ENCODE measurements at regions not wholly inside any gene's neighbourhood (a gene's known extent, or its start where the extent isn't known, plus 50 kb on each side); places are given as distances from the start of the nearest gene placed in this dataset.

GRCh38 chr10:120755771-120756170 lies 95.4 kb upstream of the WDR11 start:
- H3K4me3 ChIP-seq (ENCODE audit: low read depth, low read length, poor library complexity, severe bottlenecking) = no peak overlapping the region
- ChIA-PET CTCF (ENCODE audit: unreplicated experiment) (no interaction called here), POLR2A (no interaction called here)
- intact Hi-C loops (cut with micrococcal nuclease; ENCODE audit: unreplicated experiment) = no loop called here
- H3K36me3 ChIP-seq (ENCODE audit: insufficient read depth, low read length) = no peaks in the 10 kb centered on the region
- H3K9me2 ChIP-seq (ENCODE audit: insufficient read depth, low read length) = no peaks in the 10 kb centered on the region
- H3K4me1 ChIP-seq (ENCODE audit: insufficient read depth, low read length, poor library complexity, severe bottlenecking) = no peaks in the 10 kb centered on the region
- no peak overlapping the region for H3K4me2 ChIP-seq (ENCODE audit: low read length)
- no peak for TF ChIP-seq EZH2phosphoT487 (IDR thresholded peaks at IDR 0.05; ENCODE audit: borderline replicate concordance, low read depth, low read length)
- TF ChIP-seq, protein P1, sequence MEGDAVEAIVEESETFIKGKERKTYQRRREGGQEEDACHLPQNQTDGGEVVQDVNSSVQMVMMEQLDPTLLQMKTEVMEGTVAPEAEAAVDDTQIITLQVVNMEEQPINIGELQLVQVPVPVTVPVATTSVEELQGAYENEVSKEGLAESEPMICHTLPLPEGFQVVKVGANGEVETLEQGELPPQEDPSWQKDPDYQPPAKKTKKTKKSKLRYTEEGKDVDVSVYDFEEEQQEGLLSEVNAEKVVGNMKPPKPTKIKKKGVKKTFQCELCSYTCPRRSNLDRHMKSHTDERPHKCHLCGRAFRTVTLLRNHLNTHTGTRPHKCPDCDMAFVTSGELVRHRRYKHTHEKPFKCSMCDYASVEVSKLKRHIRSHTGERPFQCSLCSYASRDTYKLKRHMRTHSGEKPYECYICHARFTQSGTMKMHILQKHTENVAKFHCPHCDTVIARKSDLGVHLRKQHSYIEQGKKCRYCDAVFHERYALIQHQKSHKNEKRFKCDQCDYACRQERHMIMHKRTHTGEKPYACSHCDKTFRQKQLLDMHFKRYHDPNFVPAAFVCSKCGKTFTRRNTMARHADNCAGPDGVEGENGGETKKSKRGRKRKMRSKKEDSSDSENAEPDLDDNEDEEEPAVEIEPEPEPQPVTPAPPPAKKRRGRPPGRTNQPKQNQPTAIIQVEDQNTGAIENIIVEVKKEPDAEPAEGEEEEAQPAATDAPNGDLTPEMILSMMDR (conservative IDR thresholded peaks at IDR 0.05; ENCODE audit: low read length) = no peak
- no TSS peak for BruUV-seq (replicated peaks)
- H4K20me1 ChIP-seq (ENCODE audit: insufficient read depth, low read length) = no peaks in the 10 kb centered on the region
- no peaks in the 10 kb centered on the region for H3K9me3 ChIP-seq (ENCODE audit: low read length)
- no peak for DNase-seq (ENCODE audit: low spot score)
- no peaks in the 10 kb centered on the region for H3K79me2 ChIP-seq (ENCODE audit: insufficient read depth, low read depth, low read length)
- H2AFZ ChIP-seq (ENCODE audit: low read length) = no peak overlapping the region
- H3K27ac ChIP-seq (ENCODE audit: low read depth, low read length, poor library complexity, severe bottlenecking) = no peak overlapping the region

DNA sequence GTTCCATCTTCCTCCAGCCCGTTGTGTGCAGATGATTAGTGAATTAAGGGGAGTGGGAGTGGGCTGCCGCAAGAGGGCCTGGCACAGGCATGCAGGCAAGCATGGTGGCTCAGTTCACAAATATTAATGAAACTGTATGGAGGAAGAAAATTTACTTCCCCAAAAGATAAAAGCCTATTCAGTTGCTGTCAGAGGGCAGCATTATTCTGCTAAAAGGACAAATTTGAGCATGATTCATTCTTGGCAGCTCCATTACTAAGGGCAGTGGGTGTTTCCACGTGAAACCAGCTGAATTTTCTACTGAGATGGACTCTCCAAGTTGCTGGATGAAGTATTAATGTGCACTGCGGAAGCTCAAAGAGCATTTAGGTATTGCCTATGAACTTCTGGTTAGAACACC lies 90.9 kb upstream of the WDR11 start:
- Histone ChIP-seq H3K4me3 (ENCODE audit: low read depth, low read length, poor library complexity, severe bottlenecking) (no peak overlapping the region), H4K20me1 (ENCODE audit: insufficient read depth, low read length) (no peaks in the 10 kb centered on the region), H3K4me1 (ENCODE audit: insufficient read depth, low read length, poor library complexity, severe bottlenecking) (no peaks in the 10 kb centered on the region), H3K79me2 (ENCODE audit: insufficient read depth, low read depth, low read length) (no peaks in the 10 kb centered on the region), H3K4me2 (ENCODE audit: low read length) (no peak overlapping the region), H2AFZ (ENCODE audit: low read length) (no peak overlapping the region), H3K36me3 (ENCODE audit: insufficient read depth, low read length) (no peaks in the 10 kb centered on the region), H3K27ac (ENCODE audit: low read depth, low read length, poor library complexity, severe bottlenecking) (no peak overlapping the region), H3K9me3 (ENCODE audit: low read length) (no peaks in the 10 kb centered on the region), H3K9me2 (ENCODE audit: insufficient read depth, low read length) (no peaks in the 10 kb centered on the region)
- ChIA-PET POLR2A (no interaction called here), CTCF (ENCODE audit: unreplicated experiment) (no interaction called here)
- no TSS peak for BruUV-seq (replicated peaks)
- no peak for DNase-seq (ENCODE audit: low spot score)
- TF ChIP-seq, protein P1 (conservative IDR thresholded peaks at IDR 0.05; ENCODE audit: low read length) = no peak
- TF ChIP-seq EZH2phosphoT487 (IDR thresholded peaks at IDR 0.05; ENCODE audit: borderline replicate concordance, low read depth, low read length) = no peak
- intact Hi-C loops (cut with micrococcal nuclease; ENCODE audit: unreplicated experiment) = no loop called here

DNA sequence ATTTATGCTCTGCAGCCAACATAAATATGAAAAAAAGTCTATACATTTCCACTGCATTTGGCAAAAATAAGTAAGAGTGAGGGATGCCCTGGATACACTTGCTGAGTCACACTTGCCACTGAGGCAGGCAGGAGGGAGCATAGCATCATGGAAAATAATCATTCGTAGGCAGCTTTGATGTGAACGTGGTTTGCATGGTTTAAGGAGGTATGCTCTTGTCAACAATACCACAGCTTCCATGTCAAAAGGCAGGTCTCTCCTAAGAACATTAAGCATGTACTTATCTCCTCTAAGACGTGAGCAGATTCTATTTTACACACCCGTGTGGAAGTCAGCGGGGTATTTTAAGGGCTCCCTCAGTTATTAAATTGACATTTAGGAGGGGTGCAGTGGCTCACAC lies 89.2 kb upstream of the WDR11 start:
- no peaks in the 10 kb centered on the region for H3K9me3 ChIP-seq (ENCODE audit: low read length)
- H4K20me1 ChIP-seq (ENCODE audit: insufficient read depth, low read length) = no peaks in the 10 kb centered on the region
- CTCF ChIA-PET (ENCODE audit: unreplicated experiment) = no interaction called here
- no peaks in the 10 kb centered on the region for H3K36me3 ChIP-seq (ENCODE audit: insufficient read depth, low read length)
- H3K27ac ChIP-seq (ENCODE audit: low read depth, low read length, poor library complexity, severe bottlenecking) = no peak overlapping the region
- no peaks in the 10 kb centered on the region for H3K4me1 ChIP-seq (ENCODE audit: insufficient read depth, low read length, poor library complexity, severe bottlenecking)
- no TSS peak for BruUV-seq (replicated peaks)
- H3K9me2 ChIP-seq (ENCODE audit: insufficient read depth, low read length) = no peaks in the 10 kb centered on the region
- POLR2A ChIA-PET = no interaction called here
- no peaks in the 10 kb centered on the region for H3K79me2 ChIP-seq (ENCODE audit: insufficient read depth, low read depth, low read length)
- TF ChIP-seq EZH2phosphoT487 (IDR thresholded peaks at IDR 0.05; ENCODE audit: borderline replicate concordance, low read depth, low read length) = no peak
- DNase-seq (ENCODE audit: low spot score) = no peak
- no peak overlapping the region for H2AFZ ChIP-seq (ENCODE audit: low read length)
- intact Hi-C loops (cut with micrococcal nuclease; ENCODE audit: unreplicated experiment) = no loop called here
- H3K4me2 ChIP-seq (ENCODE audit: low read length) = no peak overlapping the region
- H3K4me3 ChIP-seq (ENCODE audit: low read depth, low read length, poor library complexity, severe bottlenecking) = no peak overlapping the region

Data from OCI-LY7 (cell line).